H54 (cell line): ENCODE measurements at regions not wholly inside any gene's neighbourhood (a gene's known extent, or its start where the extent isn't known, plus 50 kb on each side); places are given as distances from the start of the nearest gene placed in this dataset.

Experiments
- DNase-seq: peaks from one replicate; pipeline ENCODE4 v3.0.0; 2011; ENCODE audit warnings: low spot score, mixed read lengths; ENCODE audit not compliant: insufficient read length
- FAIRE-seq: peaks from 3 replicates; lab custom pipeline; 2011; peaks lifted over from hg19 to GRCh38; lab: Jason Lieb, UNC
- POLR2A ChIP-seq: IDR thresholded peaks from 2 replicates; pipeline ENCODE4 v1.6.1; 2011; ENCODE audit warnings: low read depth, mild to moderate bottlenecking, low read length

DNA sequence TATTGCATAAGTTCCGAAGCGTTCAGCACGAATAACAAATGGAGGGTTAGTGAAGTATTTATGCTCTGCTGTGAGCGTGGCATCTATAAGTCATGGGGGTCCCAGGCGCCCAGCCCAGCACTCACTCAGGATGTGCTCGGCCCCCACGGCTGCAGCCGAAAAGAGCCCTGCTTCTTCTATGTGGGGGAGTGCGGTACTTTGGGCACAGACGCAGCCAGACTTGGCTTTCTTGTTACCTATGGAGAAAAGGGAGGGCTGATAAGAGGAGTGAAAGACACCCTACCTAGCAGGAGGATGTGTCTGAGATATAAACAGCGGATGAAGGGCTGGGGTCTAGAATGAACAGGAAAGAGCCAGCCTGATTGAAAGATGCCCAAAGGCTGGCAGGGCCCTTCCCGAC is 51.4 kb downstream of the MRPL36 start:
- no peak for DNase-seq
- no peak for TF ChIP-seq POLR2A
- no peak for FAIRE-seq

- DNase-seq: no peak
- no peak for TF ChIP-seq POLR2A
- no peak for FAIRE-seq
Measured at GRCh38 chr5:1747803-1748085, 51.9 kb downstream of the MRPL36 start.

GRCh38 chr5:1747079-1747802 is 52.4 kb downstream of the MRPL36 start:
- no peak for TF ChIP-seq POLR2A
- DNase-seq: no peak
- no peak for FAIRE-seq

- no peak for TF ChIP-seq POLR2A
- FAIRE-seq (no peak), DNase-seq (no peak)
Measured at GRCh38 chr5:1746371-1747078, 53.1 kb downstream of the MRPL36 start.

- TF ChIP-seq POLR2A: no peak
- DNase-seq (no peak), FAIRE-seq (no peak)
Measured at GRCh38 chr5:1745796-1746370, 53.8 kb downstream of the MRPL36 start.

GRCh38 chr5:1745123-1745795 is 54.4 kb downstream of the MRPL36 start:
- FAIRE-seq: no peak
- no peak for DNase-seq
- TF ChIP-seq POLR2A: no peak

DNA sequence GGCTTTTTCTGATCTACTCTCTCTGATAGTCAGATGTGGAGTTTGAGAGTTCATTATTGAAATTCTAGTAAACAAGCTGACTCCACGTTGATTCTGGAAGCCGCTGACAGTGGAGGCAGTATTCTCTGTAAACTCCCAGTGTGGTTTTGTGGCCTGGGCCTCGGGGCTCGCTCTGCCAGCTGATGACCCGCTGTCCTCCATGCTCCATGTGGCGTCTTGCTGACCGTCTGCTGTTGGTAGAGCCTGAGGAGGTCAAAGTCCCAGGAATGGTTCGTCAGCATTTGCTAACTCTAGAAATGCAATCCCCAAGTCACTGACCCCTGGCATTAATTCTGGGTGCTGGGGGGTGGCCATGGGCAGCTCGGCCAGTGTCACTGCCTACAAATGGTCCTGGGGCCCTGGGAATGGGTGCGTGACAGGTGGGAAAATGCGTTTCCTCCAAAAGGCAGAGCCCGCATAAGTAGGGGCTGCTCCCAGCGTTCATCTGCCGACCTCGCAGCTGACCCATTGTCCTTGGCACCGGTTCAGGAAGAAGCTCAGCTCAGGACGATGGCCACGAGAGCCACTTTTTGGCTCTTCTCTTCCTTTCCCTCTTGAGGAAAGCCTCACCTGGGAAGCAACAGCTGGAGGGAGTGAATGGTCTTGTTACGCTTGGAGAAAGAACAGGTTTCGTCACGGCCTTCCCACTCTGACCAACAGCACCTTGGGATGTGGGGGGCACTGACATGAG is 55.1 kb downstream of the MRPL36 start:
- no peak for TF ChIP-seq POLR2A
- no peak for DNase-seq
- FAIRE-seq: no peak

DNA sequence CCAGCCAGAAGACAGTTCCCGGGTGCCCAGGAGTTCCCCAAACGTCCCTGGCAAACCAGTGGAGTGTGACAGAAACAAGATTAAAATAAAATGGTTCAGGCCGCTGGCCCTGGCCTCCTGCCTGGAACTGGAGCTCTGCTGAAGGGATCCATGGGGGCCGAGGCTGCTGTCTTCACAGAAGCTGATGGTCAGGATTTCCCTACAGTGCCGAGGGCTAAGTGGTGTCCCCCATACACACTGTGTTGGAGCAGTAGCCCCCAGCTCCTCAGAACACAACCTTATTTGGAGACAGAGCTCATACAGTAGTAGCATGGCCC is 55.9 kb downstream of the MRPL36 start:
- DNase-seq: no peak
- no peak for FAIRE-seq

GRCh38 chr5:1743061-1743768 is 56.4 kb downstream of the MRPL36 start:
- no peak for TF ChIP-seq POLR2A
- FAIRE-seq: no peak
- no peak for DNase-seq

More for the DNA sequence above, 55.9 kb downstream of the MRPL36 start:
- no peak for TF ChIP-seq POLR2A

DNA sequence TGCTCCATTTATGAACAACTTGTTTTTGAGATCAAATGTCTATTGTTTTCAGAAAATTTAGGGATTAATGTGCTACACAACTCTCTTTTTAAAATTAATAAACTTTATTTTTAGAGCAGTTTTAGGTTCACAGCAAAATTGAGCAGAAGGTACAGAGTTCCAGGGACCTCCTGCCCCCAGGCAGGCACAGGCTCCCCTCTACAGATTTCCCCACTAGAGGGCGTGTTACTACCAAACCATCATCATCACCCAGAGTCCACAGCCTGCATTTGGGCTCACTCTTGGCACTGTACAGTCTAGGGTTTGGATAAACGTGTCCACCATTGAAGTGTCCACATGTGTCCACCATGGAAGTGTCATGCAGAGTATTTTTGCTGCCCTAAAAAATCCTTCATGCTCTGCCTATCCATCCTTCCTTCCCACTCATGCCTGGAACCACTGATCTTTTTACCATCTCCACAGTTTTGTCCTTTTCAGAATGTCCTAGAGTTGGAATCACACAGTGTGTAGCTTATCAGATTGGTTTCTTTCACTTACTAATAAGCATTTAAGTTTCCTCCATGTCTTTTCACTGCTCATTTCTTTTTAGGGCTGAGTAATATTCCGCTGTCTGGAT is 61.7 kb downstream of the MRPL36 start:
- FAIRE-seq (peak; percentile 76), DNase-seq (peak; percentile 69)
- no peak for TF ChIP-seq POLR2A

DNA sequence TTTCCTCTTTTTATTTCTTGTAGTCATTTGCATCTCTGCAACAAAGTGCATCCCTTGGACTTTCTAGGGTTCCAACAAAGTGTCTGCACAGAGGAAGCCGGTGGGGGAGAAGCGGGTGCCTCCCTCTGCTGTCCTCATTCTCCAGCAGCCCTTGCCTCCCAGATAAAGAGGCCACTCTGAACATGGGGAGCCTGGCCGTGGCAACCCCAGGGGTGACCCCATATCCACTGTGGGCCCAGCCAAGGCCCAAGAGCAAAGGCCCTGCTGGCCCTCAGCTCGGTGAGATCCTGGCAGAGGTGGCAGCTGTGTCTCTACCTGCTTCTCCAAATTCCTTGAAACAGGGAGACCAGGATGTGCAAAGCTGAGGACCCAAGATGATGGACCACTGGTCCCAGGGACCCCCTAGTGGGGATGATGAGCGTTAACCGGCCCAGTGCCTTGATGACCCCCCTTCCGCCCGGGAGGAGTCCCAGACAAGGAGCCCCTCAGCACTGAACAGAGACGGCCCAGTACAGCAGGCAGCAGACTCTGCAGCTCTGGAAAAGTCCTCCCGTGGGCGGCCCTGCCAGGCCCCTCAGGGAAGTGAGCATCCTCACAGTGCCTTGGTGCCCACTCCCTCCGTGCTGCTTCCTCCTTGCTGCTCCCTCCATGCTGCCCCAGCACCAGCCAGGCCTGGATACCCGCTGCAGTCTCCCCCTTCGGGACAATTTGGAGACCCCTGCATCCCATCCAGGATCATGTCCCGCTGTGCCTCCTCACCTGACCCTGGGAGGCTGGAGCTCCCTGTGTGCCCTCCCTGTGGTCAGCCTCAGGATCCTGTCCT is 62.5 kb downstream of the MRPL36 start:
- no peak for FAIRE-seq
- no peak for DNase-seq
- no peak for TF ChIP-seq POLR2A

DNA sequence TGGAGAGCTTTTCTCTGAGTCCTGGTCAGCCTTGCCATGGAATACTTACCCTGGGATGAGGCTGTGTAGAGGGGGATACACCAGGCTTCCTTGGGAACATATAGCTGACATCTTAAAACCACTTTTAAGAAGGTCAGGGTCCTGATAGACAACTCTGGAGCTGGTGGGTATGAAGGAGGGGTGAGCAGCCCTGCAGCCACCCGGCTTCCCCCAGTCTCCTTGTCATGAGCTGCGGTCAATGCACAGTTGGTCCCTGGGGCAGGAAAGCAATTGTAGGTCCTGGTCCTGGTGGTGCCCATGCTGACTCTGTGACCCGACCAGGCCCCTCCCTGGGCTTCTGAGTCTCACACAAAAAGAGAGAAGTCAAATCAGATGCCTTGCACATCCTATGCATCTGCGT is 63.6 kb downstream of the MRPL36 start:
- no peak for FAIRE-seq

More for the DNA sequence above, 63.6 kb downstream of the MRPL36 start:
- no peak for DNase-seq
- TF ChIP-seq POLR2A: no peak
